CD14-positive monocyte (primary cell): ENCODE measurements at regions not wholly inside any gene's neighbourhood (a gene's known extent, or its start where the extent isn't known, plus 50 kb on each side); places are given as distances from the start of the nearest gene placed in this dataset.

Experiments
- DNase-seq, 3 donors: peaks; one replicate each; pipeline ENCODE4 v3.0.0-alpha.2; 2011 to 2022
- H2AFZ ChIP-seq: 2 replicates; pipeline ENCODE4 v1.6.0; 2012; ENCODE audit warnings: mild to moderate bottlenecking, low read depth, low read length, inconsistent platforms; ENCODE audit not compliant: insufficient read depth, poor library complexity, severe bottlenecking
- H3K27ac ChIP-seq, 2 donors: 1 replicate in 1 of 2; 2 replicates in 1 of 2; pipeline ENCODE4 v1.5.1; 2012 to 2013; ENCODE audit warnings: low read length in 2 of 2, control low read depth in 1 of 2, inconsistent platforms in 1 of 2, low read depth in 1 of 2, mild to moderate bottlenecking in 1 of 2
- H3K27me3 ChIP-seq, 2 donors: one replicate each; pipeline versions ENCODE4 v1.6.0 to v1.6.1; 2011 to 2013; ENCODE audit warnings: low read length in 2 of 2; ENCODE audit not compliant: control insufficient read depth in 2 of 2, insufficient read depth in 2 of 2
- H3K36me3 ChIP-seq, 2 donors: replicated peaks in 1 of 2; 1 replicate in 1 of 2; 2 replicates in 1 of 2; pipeline versions ENCODE4 v1.5.1 to v1.6.1; 2012 to 2013; ENCODE audit warnings: low read length in 2 of 2, control low read depth in 1 of 2, inconsistent platforms in 1 of 2, mild to moderate bottlenecking in 1 of 2; ENCODE audit not compliant: insufficient read depth in 2 of 2, control insufficient read depth in 1 of 2
- H3K4me1 ChIP-seq, 2 donors: 1 replicate in 1 of 2; 2 replicates in 1 of 2; pipeline versions ENCODE4 v1.5.1 to v1.6.1; 2012 to 2013; ENCODE audit warnings: low read length in 2 of 2, control low read depth in 1 of 2, inconsistent platforms in 1 of 2, mild to moderate bottlenecking in 1 of 2, moderate library complexity in 1 of 2; ENCODE audit not compliant: insufficient read depth in 2 of 2, control insufficient read depth in 1 of 2
- H3K4me2 ChIP-seq: replicated peaks from 2 replicates; pipeline ENCODE3; 2012; ENCODE audit warnings: low read length, moderate library complexity, mild to moderate bottlenecking; ENCODE audit not compliant: poor library complexity, severe bottlenecking; ENCODE audit errors: extremely low read depth
- H3K4me3 ChIP-seq, 3 experiments: fragments of 200-600 bp in 1 of 3; sonication (generic) in 1 of 3; replicated peaks in 1 of 3; 1 replicate in 2 of 3; 2 replicates in 1 of 3; pipeline ENCODE4 v1.5.1; 2011 to 2013; ENCODE audit warnings: low read length in 3 of 3, mild to moderate bottlenecking in 3 of 3, control low read depth in 2 of 3, low read depth in 2 of 3, inconsistent platforms in 1 of 3, moderate library complexity in 1 of 3
- H3K79me2 ChIP-seq: 2 replicates; pipeline ENCODE4 v1.6.0; 2012; ENCODE audit warnings: mild to moderate bottlenecking, control low read depth, inconsistent platforms, low read length, moderate library complexity; ENCODE audit not compliant: insufficient read depth
- H3K9ac ChIP-seq: 2 replicates; pipeline ENCODE4 v1.6.0; 2017; ENCODE audit warnings: low read length, mild to moderate bottlenecking; ENCODE audit not compliant: insufficient read depth, poor library complexity, severe bottlenecking
- H3K9me3 ChIP-seq, 2 donors: replicated peaks in 1 of 2; 1 replicate in 1 of 2; 2 replicates in 1 of 2; pipeline versions ENCODE4 v1.5.1 to v1.6.1; 2012 to 2013; ENCODE audit warnings: low read length in 2 of 2, control low read depth in 1 of 2; ENCODE audit not compliant: control insufficient read depth in 1 of 2, insufficient read depth in 1 of 2
- H4K20me1 ChIP-seq: 2 replicates; pipeline ENCODE4 v1.6.0; 2012; ENCODE audit warnings: mild to moderate bottlenecking, low read length, control low read depth, moderate library complexity; ENCODE audit not compliant: insufficient read depth
- H3K27ac Mint-ChIP-seq, 7 donors: one replicate each; pipeline ENCODE4 v1.8.0; 2020; ENCODE audit warnings: mild to moderate bottlenecking in 7 of 7, mixed read lengths in 7 of 7, moderate library complexity in 6 of 7, inconsistent platforms in 2 of 7
- H3K27me3 Mint-ChIP-seq, 3 donors: one replicate each; pipeline ENCODE4 v1.8.0; 2021 to 2022; ENCODE audit warnings: low read depth in 3 of 3, mild to moderate bottlenecking in 3 of 3, mixed read lengths in 3 of 3, moderate library complexity in 3 of 3, inconsistent platforms in 1 of 3
- H3K36me3 Mint-ChIP-seq, 2 donors: one replicate each; pipeline ENCODE4 v1.8.0; 2020; ENCODE audit warnings: mixed read lengths in 2 of 2, inconsistent platforms in 1 of 2, mild to moderate bottlenecking in 1 of 2
- H3K4me1 Mint-ChIP-seq: one replicate; pipeline ENCODE4 v1.8.0; 2020; ENCODE audit warnings: mild to moderate bottlenecking, mixed read lengths
- H3K4me3 Mint-ChIP-seq, 2 donors: one replicate each; pipeline ENCODE4 v1.8.0; 2020; ENCODE audit warnings: mild to moderate bottlenecking in 2 of 2, mixed read lengths in 2 of 2, moderate library complexity in 1 of 2
- H3K9me3 Mint-ChIP-seq, 7 donors: one replicate each; pipeline ENCODE4 v1.8.0; 2020 to 2022; ENCODE audit warnings: mixed read lengths in 7 of 7, mild to moderate bottlenecking in 6 of 7, moderate library complexity in 6 of 7, inconsistent platforms in 2 of 7
- CTCF ChIP-seq: fragments of 200-600 bp; IDR thresholded peaks from one replicate; pipeline ENCODE4 v1.8.0; 2022; ENCODE audit warnings: antibody characterized with exemption, mild to moderate bottlenecking
- WGBS: methylation state at CpG from one replicate; pipeline ENCODE4 v1.1.5; 2013; ENCODE audit warnings: missing lambda C conversion rate; ENCODE audit not compliant: insufficient coverage; 5-methylcytosine and 5-hydroxymethylcytosine counted together
- intact Hi-C, 2 donors: fragments of 100-400 bp; cut with micrococcal nuclease; formaldehyde crosslinking; loops; one replicate each; pipeline versions ENCODE4 v1.15.0 to v1.15.1; 2023

- intact Hi-C loops, result no loop called here
- H3K4me2 ChIP-seq, result no peak overlapping the region
Observed at GRCh38 chr7:120053390-120053961, 219.5 kb upstream of the KCND2 start.

GRCh38 chr7:120054376-120055100 is 218.4 kb upstream of the KCND2 start:
- no peaks in the 10 kb centered on the region for H3K36me3 Mint-ChIP-seq
- no peak for TF ChIP-seq CTCF
- H3K9me3 Mint-ChIP-seq, result peaks cover 0 to 13% (median 6%) of the 10 kb centered on the region in 7 donors
- H3K27me3 Mint-ChIP-seq, result no peaks in the 10 kb centered on the region
- H2AFZ ChIP-seq, result no peak overlapping the region
- H3K4me1 Mint-ChIP-seq, result no peaks in the 10 kb centered on the region
- no peak for DNase-seq
- H3K27ac ChIP-seq, result no peak overlapping the region
- H3K4me1 ChIP-seq, result no peaks in the 10 kb centered on the region
- no peaks in the 10 kb centered on the region for H3K79me2 ChIP-seq
- H4K20me1 ChIP-seq, result no peaks in the 10 kb centered on the region
- no peak overlapping the region for H3K27ac Mint-ChIP-seq
- peaks cover 18 to 26% of the 10 kb centered on the region in 2 donors for H3K9me3 ChIP-seq
- intact Hi-C loops, result no loop called here
- H3K4me3 Mint-ChIP-seq, result no peak overlapping the region
- no peak overlapping the region for H3K4me2 ChIP-seq
- no peaks in the 10 kb centered on the region for H3K36me3 ChIP-seq
- no peak overlapping the region for H3K4me3 ChIP-seq
- WGBS, result 92% methylated on average over 6 of the region's 12 CpGs
- no peaks in the 10 kb centered on the region for H3K27me3 ChIP-seq
- no peak overlapping the region for H3K9ac ChIP-seq

More at GRCh38 chr7:120053390-120053961, 219.5 kb upstream of the KCND2 start:
- 0% methylated on average over 1 of the region's 5 CpGs for WGBS
- H3K79me2 ChIP-seq, result no peaks in the 10 kb centered on the region
- H3K4me3 Mint-ChIP-seq, result no peak overlapping the region
- no peaks in the 10 kb centered on the region for H3K27me3 ChIP-seq
- H3K27me3 Mint-ChIP-seq, result no peaks in the 10 kb centered on the region
- no peak for DNase-seq
- TF ChIP-seq CTCF, result no peak
- H3K4me1 ChIP-seq, result no peaks in the 10 kb centered on the region
- no peaks in the 10 kb centered on the region for H3K36me3 Mint-ChIP-seq
- H2AFZ ChIP-seq, result no peak overlapping the region
- no peak overlapping the region for H3K27ac ChIP-seq
- no peak overlapping the region for H3K4me3 ChIP-seq
- H3K36me3 ChIP-seq, result no peaks in the 10 kb centered on the region
- H3K9me3 Mint-ChIP-seq, result peaks cover 0 to 9% (median 4%) of the 10 kb centered on the region in 7 donors
- H3K9me3 ChIP-seq, result peaks cover 15 to 18% of the 10 kb centered on the region in 2 donors
- H4K20me1 ChIP-seq, result no peaks in the 10 kb centered on the region
- no peak overlapping the region for H3K27ac Mint-ChIP-seq
- H3K4me1 Mint-ChIP-seq, result no peaks in the 10 kb centered on the region
- H3K9ac ChIP-seq, result no peak overlapping the region
